ENCODE measurements at regions not wholly inside any gene's neighbourhood (a gene's known extent, or its start where the extent isn't known, plus 50 kb on each side); places are given as distances from the start of the nearest gene placed in this dataset.

DNA sequence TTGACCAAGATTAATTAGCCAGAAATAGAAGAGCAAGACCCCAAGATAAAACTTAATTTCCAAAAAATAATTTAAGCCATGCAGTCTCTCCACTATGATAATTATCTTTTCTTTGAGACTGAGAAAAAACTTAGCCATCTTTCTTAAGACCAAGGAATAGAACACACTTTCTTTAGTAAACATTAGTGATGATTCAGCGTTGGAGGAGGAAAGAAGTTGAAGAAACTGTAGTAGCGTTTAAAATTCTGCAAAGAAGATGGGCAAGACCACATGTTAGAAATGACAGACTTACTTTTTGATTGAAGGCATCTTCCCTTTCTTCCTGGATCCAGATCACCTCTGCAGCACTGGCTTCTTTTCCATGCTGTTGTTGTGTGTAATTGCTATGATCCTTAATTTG, 124.8 kb upstream of the RASSF8 start:
- no peak for DNase-seq

DNA sequence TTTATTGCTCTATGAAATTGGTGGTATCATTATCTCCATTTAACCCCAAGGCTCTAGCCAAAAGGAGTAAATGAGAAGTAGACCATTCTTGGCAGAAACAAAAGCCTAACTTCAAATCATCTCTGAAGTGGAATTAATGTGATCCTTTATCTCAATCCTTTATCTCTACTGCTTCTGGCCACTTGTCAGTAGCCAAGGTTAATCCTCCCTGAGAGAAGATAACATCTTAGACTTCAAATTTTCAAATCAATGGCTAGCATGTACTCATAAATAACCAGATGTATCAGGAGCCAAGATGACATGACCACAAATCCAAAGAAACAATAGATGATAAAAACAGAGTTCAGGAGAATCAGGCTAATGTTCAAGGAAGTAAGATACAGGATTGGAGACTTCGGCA, 123.1 kb upstream of the RASSF8 start:
- DNase-seq, result no peak

DNA sequence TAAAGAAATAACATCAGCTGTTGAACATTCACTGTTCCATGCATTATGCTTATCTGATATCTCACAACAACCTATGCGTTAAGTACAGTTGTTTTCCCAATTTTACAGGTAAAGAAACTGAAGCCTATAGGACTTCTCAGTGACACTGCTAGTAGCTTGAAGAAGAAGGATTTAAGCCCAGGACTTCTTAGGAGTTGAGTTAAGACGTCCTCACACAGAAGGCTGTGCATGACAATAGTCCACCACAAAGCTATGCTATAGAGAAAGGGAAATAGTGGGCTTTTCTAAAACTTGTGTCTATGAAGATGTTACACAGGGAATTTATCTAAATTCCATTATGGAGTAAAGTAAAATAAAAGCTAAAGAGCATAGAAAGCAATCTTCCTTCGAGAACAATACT, 120.5 kb upstream of the RASSF8 start:
- no peak for DNase-seq

DNA sequence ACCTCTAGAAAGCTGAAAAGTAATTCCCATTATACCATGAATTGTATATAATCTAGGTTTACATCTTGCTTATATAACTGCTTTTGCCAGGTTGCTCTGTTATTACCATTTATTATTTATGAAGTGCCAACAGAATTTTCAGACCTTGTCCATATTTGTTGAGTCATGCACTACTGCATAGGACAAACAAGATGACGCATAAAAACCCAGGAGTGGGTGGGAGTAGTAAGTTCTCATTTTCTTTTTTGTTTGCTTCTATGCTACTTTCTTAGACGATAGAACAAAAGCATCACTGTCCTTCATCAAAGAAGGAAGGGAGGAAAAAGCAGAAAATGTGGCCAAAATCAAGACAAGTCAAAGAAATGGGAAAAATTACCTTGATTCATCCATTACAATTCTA, 119.0 kb upstream of the RASSF8 start:
- no peak for DNase-seq

DNA sequence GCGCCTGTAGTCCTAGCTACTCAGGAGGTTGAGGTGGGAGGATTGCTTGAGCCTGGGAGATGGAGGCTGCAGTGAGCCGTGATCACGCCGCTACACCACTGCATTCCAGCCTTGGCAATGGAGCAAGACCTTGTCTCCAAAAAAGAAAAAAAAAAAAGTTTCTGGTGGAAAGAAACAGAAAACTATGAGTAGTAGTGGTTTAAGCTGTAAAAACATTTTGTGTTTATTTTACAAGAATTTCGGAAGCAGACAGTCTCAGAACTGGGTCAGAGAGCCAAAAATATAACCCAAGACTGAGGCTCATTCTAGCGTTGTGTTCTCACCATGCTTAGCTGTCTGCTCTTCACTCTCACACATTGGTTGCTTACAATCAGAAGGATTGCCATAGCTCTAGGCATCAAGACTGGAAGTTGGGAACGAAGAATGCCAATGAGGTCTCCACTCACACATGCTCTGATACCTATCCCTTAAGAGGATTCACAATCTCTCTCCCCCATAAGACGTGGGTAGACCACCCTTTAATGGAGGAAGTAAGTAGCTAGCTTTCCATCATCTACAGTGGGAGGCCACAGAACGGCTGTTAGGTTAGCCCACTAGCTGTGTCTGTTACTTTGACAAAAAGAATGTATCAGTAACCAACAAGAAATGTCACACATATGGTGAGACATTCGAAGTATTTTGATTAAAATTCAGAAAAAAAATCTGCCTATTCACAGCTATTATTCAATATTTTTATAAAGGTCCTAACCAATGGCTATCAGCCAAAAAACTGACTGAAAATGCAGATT, 117.6 kb upstream of the RASSF8 start:
- no peak for DNase-seq

DNA sequence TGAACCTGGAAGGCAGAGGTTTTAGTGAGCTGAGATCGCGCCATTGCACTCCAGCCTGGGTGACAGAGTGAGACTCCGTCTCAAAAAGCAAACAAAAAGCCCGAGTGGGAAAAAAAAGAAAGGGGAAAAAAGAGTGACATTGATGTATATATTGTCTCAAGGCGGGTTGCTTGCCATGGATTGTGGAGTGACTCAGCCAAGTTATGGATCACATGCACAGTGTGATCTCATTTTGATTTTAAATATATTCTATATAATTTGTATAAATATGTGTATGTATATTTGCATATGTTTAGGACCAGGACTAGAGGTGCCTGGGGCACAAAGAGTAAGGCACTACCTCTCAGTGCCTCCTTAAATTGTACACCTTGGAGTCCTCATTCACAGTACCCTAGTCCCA, 116.2 kb upstream of the RASSF8 start:
- no peak for DNase-seq

DNA sequence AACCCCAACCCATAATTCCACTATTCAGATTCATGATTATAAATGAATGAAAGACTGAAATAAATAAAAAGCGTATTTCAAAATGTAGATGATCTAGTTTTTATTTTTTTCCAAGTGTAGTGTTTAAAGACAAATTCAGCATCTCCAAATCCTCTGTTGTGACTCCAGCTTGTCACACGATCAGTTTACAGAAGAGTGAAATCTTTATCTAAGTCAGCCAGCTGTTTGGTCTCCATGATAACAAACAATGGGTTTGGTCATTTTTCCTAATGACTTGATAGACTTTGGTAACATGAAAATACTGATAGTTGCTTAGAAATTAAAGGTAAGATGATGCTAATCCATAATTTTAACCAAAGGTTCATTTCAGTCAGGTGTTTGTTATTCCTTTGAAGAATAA, 114.5 kb upstream of the RASSF8 start:
- no peak for DNase-seq

DNA sequence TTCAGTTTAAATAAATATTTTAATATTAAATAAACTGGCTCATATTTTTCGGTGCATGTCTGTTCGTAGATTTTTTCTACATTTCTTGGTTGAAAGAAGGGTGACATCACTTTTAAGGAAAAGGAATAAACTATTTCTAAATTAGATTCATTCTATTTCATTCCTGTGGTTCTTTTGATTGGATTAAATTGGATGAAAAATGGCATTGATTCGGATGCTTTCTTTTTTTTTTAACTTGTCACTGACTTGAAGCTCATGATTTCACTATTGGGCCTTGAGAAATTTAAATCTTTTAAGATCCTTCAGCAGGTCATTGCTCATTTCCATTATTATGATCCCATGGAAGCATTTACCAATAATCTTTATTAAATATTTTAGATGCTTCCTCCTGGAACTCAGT, 113.1 kb upstream of the RASSF8 start:
- DNase-seq, result no peak

DNA sequence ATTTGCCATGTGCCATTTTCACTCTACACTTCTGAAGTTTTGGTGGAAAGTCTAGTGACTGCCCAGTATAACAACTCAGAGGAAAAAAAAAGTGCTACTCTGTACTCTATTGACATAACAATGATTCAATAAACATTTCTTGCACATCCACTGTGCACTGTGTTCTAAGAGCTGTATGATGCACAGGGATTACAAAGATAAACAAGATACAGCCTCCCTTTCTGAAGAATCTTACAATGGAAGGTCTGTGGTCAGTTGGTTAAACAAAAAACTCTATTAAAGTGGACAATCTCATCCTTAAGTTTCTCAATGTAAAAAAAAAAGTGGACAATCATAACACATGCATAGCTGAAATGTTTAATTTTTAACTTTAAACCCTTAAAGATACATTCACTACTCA, 105.7 kb upstream of the RASSF8 start:
- DNase-seq, result no peak

DNA sequence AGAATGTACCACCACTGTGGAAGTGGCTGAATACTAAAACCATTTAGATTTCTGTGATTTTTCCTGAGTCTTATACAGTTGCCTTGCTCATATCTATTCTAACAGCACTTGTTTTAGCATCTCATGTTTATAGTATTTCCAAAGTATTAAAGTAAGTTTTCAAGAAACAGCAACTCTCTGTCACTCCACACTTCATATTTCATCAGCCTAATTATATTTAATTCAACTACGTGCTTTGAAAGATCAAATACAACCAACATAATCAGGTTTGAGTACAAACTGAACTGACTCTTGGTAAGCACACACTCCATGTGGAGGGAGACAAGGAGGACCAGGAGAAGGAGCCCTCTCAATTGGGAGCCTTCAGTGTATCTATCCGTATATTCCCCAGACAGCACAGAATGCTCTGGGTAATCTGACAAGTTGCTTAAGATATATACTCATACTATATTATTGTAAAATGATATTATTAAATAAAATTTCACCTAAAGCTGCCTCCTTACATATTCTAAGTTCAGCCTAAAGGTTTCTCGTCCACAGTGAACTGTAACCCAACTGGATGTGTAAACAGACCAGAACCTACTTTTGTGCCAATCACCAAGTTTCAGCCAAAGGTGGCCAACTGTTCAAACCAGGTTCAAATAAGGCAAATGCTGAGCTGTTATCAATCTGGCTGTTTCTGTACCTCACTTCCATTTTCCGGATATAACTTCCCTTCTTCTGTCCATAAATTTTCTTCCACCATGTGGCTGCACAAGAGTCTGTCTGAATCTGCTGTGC, 105.0 kb upstream of the RASSF8 start:
- no peak for DNase-seq

DNA sequence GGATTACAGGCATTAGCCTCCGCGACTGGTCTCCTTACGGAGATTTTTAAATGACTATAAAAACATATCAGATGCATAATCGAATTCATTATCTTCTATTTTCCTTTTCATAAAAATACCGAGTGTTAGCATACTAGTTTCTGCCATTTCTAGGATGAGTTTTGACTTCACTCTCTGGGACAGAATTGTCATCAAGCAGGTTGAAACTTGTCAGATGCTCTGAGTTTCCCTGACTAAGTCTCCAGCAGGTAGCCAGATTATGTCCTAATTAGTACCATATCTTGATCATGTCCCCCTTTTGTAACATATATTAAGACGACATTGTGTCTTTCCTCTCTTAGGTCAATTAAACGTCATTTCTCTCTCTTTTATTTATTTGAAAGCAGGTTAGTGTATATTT, 103.5 kb upstream of the RASSF8 start:
- DNase-seq, result no peak

DNA sequence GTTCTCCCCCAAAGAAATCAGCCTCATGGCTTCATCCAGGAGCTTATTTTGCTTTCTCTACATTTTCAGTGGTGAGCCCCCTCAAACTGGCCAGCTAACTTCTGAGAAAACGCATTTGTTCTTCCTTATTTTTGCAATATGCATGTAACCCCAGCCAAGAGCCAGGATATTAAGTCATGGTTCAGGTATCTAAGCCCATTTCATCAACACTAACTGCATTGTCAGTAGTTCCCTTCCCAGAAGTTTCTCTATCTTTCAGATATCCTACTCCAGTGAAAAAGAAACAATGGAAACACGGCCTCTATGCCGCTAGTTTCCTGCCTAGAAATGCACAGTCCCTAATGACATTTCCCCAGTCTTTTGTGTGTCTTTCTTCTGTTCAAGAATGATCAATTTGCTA, 102.8 kb upstream of the RASSF8 start:
- no peak for DNase-seq

DNA sequence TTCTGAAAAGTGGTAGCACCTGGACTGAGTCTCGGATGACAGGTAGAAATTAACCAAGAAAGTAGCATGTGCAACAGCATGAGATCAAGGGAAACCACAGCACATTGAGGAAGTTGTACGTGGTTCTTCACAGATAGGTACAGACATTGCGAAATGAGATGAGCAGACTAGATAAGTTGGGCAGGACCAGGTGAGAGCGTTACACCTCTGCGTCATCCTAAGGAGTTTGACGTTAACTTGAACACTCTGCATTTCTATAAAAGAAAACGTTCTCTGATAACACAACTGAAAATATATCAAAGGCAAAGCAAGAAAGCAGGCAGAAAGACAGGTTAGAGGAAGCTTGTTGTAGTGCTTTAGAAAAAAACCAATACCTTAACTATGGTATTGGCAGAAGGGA, 98.5 kb upstream of the RASSF8 start:
- DNase-seq, result no peak

DNA sequence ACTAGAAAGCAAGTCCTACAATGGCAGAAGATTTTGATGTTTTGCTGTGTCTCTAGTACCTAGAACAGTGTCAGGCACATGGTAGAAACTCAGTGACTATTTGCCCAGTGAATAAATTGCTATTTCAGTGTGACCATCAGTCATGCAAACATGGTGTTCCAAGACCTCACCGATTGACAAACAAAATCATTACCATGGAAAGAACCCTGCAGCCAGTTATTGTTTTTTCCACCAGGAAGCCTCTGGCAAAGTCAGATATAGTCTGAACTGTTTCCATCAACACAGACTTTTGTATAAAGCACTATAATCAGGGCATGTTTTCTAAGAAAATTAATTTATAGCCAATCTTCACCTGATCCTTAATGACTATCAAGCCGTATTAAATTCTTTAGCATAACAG, 97.3 kb upstream of the RASSF8 start:
- no peak for DNase-seq

DNA sequence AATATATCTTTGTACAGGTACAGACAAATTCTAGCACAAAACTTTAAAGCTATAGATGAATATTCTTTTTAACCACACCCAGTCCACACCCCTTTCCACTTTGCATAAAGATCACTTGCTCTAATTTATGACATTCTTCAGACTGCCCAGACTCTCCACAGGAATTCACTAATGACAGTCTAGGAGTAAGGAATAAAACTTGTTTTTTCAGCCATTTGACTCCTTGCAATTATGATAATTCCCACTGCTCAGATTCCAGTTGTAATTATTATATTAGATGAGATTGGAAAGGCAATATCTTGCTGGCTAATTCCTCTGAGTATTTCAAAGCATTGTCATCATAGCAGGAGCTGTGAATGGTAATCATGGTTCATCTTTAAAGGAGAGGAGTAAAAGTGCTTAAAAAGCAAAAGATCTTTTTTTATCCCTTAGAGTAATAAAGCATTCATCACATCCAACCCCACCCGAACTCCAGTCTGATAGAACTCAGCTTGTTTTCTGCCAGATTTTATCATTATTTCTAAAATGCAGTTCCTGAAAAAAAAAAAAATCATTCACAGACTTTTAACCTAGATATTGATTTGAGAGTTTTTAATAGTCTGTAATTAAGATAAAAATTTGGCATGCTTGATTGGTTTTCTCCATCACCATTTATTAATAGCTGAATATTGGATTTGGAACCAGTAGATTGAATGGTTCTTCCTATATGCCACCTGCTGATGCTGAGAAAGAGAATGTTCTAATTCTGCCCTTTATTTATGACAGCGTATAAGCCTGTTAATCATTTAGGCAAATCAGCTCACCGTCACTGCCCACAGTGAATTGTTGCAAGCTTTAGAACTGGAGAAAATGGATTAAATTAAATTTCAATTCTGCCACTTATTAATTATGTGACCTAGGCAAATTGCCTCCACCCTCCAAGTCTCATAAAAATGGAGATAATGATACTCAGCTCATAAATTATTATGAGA, 93.9 kb upstream of the RASSF8 start:
- DNase-seq, result no peak

DNA sequence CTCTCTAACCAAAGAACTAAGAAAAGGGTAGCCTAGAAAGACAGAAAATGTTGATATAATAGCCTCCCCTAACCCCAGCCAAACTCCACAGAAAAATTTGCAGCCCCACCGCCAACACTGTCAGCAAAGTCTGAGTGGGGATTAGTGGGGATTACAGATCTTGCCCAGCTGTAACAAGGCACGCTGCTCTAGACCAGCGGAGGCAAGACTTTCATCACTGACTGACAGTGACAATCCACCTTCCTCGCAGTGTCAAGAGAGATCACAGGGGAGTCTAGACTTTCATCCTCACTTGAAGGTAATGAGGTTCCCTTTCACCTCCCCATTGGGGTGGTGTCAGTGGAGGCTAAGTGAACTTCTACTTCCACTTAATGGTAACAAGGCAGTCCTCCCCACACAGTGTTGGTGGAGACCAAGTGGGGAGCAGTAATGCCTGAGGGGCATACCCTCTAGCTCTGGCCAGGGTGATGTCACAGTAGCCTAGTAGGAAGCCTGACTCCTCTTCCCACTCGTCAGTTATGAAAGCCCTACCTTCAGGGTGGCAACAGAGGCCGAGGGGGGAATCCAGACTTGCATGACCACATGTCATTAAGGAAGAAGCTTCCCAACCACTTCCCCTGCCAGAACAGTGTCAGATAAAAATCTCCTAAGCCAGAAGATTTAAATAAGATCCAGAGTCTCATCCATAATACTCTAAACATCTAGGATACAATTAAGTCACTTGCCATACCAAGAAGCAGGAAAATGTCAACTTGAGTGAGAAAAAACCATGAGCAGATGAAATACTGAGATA, 91.7 kb upstream of the RASSF8 start:
- peak; percentile 89 for DNase-seq

DNA sequence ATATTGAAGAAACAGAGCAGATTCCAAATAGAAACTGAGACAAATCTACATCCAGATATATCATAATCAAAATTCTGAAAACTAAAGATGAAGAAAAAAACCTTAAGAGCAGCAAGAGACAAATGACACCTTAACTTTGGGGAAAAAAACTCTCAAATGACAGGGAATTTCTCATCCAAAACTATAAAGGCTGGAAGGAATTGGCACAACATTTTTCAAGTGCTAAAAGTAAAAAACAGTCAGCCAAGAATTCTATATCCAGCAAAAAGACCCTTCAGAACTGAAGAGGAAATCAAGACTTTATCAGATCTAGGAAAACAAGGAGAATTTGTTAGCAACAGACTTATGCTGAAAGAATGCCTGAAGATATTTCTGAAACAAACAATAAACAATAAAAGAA, 90.3 kb upstream of the RASSF8 start:
- no peak for DNase-seq

DNA sequence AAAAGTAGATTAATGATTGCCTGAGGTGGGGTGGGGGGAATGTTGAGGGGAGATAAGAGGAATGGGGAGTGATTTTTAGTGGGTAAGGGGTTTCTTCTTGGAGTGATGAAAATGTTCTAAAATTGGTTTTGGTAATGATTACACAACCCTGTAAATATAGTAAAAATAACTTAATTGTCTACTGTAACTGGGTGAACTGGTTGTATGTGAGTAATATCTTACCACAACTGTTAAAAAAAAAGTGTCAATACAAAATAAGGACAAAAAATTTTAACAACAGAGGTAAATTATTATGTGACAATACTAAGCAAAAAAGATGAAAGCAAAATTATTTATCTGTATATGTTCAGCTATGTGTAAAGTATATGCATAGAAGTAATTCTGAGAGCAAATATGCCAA, 86.3 kb upstream of the RASSF8 start:
- DNase-seq, result no peak

DNA sequence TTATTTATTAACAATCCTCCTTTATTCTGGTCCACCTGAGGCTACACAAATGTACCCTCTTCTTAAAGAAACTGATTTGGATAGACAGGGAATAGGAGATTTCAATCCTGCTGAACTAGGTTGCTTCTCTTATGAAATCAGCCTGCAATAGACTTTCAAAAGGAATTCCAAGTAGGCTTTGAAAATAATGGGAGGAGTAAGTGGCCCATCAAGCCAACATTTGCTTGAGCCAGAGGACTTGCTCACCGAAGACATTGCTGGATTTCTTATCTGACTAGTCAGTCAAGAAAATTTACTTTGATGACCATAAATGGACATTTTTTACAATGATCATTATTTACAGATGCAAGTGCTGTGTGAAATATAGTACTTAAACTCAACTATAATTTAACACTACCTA, 82.8 kb upstream of the RASSF8 start:
- peak; percentile 68 for DNase-seq

DNA sequence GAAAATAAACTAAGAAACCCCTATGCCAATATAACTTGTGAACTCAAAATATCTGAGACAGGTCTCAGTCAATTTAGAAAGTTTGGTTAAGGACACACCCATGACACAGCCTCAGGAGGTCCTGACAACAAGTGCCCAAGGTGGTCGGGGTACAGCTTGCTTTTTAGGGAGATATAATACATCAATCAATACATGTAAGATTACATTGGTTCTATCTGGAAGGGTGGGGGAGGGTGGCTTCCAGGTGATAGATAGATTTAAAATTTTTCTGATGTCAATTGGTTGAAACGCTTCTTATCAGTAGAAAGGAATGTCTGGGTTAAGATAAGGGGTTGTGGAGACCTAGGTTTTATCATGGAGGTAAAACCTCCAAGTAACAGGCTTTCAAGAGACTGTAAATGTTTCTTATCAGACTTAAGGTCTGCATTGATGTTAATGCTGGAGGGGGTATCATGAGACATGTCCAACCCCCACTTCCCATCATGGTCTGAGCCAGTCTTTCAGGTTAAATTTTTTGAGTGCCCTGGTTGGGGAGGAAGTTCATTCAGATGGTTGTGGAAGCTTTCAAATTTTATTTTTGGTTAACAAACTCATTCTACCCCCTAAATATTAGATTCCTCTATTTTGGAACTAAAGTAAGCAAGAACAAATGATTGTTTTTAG, 82.0 kb upstream of the RASSF8 start:
- DNase-seq, result peak; percentile 67

DNA sequence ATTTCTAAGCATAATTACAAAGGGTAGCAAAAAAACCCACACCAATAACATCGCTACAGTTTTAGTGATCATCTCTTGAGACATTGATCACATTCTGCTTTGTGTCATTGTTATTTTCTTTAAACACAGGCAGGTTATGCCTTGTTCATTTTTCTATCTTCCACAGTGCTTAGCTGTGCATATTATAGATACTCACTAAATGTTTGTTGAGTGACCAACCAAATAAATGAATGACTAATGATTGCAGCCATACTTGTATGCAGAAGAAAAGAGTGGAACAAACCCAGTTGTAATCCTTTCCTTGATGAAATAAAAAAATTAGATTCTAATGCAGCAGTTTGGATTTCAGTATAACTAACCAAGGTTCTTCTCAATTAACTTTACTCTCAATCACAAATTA, 81.0 kb upstream of the RASSF8 start:
- no peak for DNase-seq

DNA sequence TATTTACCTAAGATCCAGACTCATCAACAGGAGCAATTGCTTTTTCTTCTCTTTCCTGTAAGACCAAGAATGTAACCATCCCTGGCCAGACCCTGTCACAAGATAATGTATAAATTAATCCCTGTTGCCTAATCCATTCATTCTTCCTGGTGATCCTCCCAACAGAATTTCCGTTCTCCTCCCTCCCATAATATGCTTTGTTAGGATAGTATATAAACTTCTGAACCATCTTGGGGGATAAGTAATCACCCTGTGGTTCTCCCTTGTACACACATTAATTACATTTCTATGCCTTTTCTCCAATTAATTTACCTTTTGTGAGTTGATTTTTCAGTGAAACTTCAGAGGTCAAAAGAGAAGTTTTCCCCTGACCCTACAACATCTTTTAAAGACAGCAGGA, 76.2 kb upstream of the RASSF8 start:
- no peak for DNase-seq
